ENCODE measurements at regions not wholly inside any gene's neighbourhood (a gene's known extent, or its start where the extent isn't known, plus 50 kb on each side); places are given as distances from the start of the nearest gene placed in this dataset.

DNA sequence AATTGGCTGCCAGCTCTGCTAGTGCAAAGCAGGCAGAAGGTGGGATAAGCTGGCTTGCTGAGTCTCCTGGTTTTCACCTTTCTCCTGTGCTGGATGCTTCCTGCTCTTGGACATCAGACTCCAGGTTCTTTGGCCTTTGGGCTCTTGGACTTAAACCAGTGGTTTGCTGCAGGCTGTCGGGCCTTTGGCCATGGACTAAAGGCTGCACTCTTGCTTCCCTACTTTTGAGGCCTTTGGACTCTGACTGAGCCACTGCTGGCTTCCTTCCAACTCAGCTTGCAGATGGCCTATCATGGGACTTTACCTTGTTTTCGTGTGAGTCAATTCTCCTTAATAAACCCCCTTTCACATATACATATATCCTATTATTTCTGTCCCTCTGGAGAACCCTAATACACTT is 1293.9 kb upstream of the CDH6 start:
- TF ChIP-seq, protein P1, sequence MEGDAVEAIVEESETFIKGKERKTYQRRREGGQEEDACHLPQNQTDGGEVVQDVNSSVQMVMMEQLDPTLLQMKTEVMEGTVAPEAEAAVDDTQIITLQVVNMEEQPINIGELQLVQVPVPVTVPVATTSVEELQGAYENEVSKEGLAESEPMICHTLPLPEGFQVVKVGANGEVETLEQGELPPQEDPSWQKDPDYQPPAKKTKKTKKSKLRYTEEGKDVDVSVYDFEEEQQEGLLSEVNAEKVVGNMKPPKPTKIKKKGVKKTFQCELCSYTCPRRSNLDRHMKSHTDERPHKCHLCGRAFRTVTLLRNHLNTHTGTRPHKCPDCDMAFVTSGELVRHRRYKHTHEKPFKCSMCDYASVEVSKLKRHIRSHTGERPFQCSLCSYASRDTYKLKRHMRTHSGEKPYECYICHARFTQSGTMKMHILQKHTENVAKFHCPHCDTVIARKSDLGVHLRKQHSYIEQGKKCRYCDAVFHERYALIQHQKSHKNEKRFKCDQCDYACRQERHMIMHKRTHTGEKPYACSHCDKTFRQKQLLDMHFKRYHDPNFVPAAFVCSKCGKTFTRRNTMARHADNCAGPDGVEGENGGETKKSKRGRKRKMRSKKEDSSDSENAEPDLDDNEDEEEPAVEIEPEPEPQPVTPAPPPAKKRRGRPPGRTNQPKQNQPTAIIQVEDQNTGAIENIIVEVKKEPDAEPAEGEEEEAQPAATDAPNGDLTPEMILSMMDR (IDR thresholded peaks at IDR 0.05): no peak
- no peak for TF ChIP-seq POLR2AphosphoS5 (IDR thresholded peaks at IDR 0.05; ENCODE audit: insufficient read depth in 1 of 2, low read depth in 1 of 2)
- TF ChIP-seq POLR2A (IDR thresholded peaks at IDR 0.05): no peak
